ENCODE measurements at regions not wholly inside any gene's neighbourhood (a gene's known extent, or its start where the extent isn't known, plus 50 kb on each side); places are given as distances from the start of the nearest gene placed in this dataset.

DNA sequence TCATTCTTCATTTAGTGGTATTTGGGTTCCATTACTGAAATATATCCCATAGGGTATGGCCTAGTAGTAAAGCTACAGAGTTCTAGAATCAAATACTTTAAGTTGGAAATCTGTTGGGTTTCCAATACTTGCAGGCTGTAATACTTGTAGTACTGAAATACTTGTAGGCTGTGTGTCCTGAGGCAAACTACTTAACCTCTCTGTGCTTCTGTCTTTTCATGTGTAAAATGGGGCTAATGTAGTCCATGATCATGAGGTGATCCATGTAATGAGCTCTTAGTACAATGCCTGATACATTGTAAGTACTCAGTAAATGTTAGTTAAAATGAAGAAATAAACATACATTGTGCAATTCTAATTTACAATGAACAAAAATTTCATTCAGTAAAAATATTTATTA lies 368.9 kb downstream of the CSNK1G3 start:
- H2AFZ ChIP-seq (ENCODE audit: low read length) = no peak overlapping the region
- no peak overlapping the region for H3K4me2 ChIP-seq (ENCODE audit: extremely low read depth, insufficient read depth, low read length)
- H3K36me3 ChIP-seq (ENCODE audit: control insufficient read depth, insufficient read depth, low read length) = no peaks in the 10 kb centered on the region
- H3K9me3 ChIP-seq (ENCODE audit: control insufficient read depth, insufficient read depth, low read depth, low read length) = no peaks in the 10 kb centered on the region
- TF ChIP-seq CTCF (conservative IDR thresholded peaks at IDR 0.05 in 1 of 2, IDR thresholded peaks at IDR 0.05 in 1 of 2; ENCODE audit: low read depth in 1 of 2, low read length in 2 of 2) (no peak), EZH2 (IDR thresholded peaks at IDR 0.05; ENCODE audit: low read length, missing control alignments) (no peak)
- H4K20me1 ChIP-seq (ENCODE audit: control insufficient read depth, extremely low read depth, insufficient read depth, low read length) = no peaks in the 10 kb centered on the region
- H3K9ac ChIP-seq (ENCODE audit: insufficient read depth, low read length) = no peak overlapping the region
- no peak overlapping the region for H3K27ac ChIP-seq (ENCODE audit: insufficient read depth, low read length)
- H3K79me2 ChIP-seq (ENCODE audit: control insufficient read depth, insufficient read depth, low read length) = no peaks in the 10 kb centered on the region
- H3K4me3 ChIP-seq (replicated peaks in 1 of 4; ENCODE audit: control extremely low read depth in 1 of 4, insufficient read depth in 1 of 4, low read depth in 3 of 4, low read length in 4 of 4) = no peak overlapping the region
- H3K27me3 ChIP-seq (ENCODE audit: control insufficient read depth, insufficient read depth, low read length) = no peaks in the 10 kb centered on the region
- DNase-seq (ENCODE audit: low read depth in 2 of 2) = no peak
- H3K4me1 ChIP-seq (ENCODE audit: control insufficient read depth, extremely low read depth, insufficient read depth, low read length) = peaks cover 8% of the 10 kb centered on the region

DNA sequence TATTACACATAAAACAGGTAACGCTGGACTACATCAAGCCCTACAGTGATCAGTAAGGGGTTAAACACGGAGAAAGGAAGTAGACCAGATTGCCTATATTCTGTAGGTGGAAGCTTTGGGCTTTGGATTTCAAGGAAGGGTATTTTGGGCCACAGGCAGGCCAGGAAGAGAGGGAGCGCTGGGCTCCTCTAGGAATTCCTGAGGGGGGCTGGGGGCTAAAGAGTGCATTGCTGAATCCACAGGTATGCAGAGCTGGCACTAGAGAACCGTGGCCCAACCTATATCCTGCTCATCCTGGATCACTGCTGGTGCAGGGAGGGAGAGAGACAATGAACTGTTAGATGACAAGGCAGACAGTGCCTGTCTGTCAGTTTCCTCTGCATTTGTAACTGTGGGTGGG lies 367.1 kb downstream of the CSNK1G3 start:
- no peaks in the 10 kb centered on the region for H3K79me2 ChIP-seq (ENCODE audit: control insufficient read depth, insufficient read depth, low read length)
- no peak for DNase-seq (ENCODE audit: low read depth in 2 of 2)
- no peak overlapping the region for H2AFZ ChIP-seq (ENCODE audit: low read length)

DNA sequence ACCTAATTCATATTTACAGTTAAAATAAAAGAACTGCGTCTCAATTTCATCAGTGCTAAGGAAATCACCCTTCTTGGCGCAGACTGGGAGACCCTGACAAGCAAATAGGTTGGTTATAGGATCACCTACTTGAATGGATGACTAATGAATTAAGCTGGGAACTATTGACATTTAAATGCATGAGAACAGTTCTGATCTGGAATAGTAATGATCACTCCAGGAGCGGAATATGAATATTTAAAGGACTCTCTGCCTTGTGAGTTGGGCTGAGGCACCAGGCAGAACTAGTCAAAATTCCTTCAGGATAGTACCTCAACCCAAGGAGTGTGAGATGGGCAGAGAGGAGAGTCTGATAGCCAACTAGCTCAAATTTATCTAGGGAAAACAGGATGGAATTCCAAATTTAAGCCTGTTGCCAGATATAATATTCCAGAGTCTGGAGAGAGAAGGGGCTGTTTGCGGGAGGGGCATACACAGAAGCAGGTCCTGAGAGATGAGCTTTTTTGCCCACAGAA lies 364.4 kb downstream of the CSNK1G3 start:
- Histone ChIP-seq H3K4me1 (ENCODE audit: control insufficient read depth, extremely low read depth, insufficient read depth, low read length) (peaks cover 2% of the 10 kb centered on the region), H3K9ac (ENCODE audit: insufficient read depth, low read length) (no peak overlapping the region), H2AFZ (ENCODE audit: low read length) (no peak overlapping the region), H3K27ac (ENCODE audit: insufficient read depth, low read length) (no peak overlapping the region), H4K20me1 (ENCODE audit: control insufficient read depth, extremely low read depth, insufficient read depth, low read length) (no peaks in the 10 kb centered on the region), H3K9me3 (ENCODE audit: control insufficient read depth, insufficient read depth, low read depth, low read length) (no peaks in the 10 kb centered on the region), H3K36me3 (ENCODE audit: control insufficient read depth, insufficient read depth, low read length) (no peaks in the 10 kb centered on the region), H3K4me3 (replicated peaks in 1 of 4; ENCODE audit: control extremely low read depth in 1 of 4, insufficient read depth in 1 of 4, low read depth in 3 of 4, low read length in 4 of 4) (no peak overlapping the region), H3K79me2 (ENCODE audit: control insufficient read depth, insufficient read depth, low read length) (no peaks in the 10 kb centered on the region), H3K4me2 (ENCODE audit: extremely low read depth, insufficient read depth, low read length) (no peak overlapping the region), H3K27me3 (ENCODE audit: control insufficient read depth, insufficient read depth, low read length) (no peaks in the 10 kb centered on the region)
- peak in 1 of 2 donors; percentile 36 for DNase-seq (ENCODE audit: low read depth in 2 of 2)
- TF ChIP-seq CTCF (conservative IDR thresholded peaks at IDR 0.05 in 1 of 2, IDR thresholded peaks at IDR 0.05 in 1 of 2; ENCODE audit: low read depth in 1 of 2, low read length in 2 of 2) (no peak), EZH2 (IDR thresholded peaks at IDR 0.05; ENCODE audit: low read length, missing control alignments) (no peak)

More for the DNA sequence above, 367.1 kb downstream of the CSNK1G3 start:
- H3K9me3 ChIP-seq (ENCODE audit: control insufficient read depth, insufficient read depth, low read depth, low read length) = no peaks in the 10 kb centered on the region
- H3K4me2 ChIP-seq (ENCODE audit: extremely low read depth, insufficient read depth, low read length) = no peak overlapping the region
- H3K4me1 ChIP-seq (ENCODE audit: control insufficient read depth, extremely low read depth, insufficient read depth, low read length) = peaks cover 10% of the 10 kb centered on the region
- no peak overlapping the region for H3K27ac ChIP-seq (ENCODE audit: insufficient read depth, low read length)
- H3K9ac ChIP-seq (ENCODE audit: insufficient read depth, low read length) = no peak overlapping the region
- no peak overlapping the region for H3K4me3 ChIP-seq (replicated peaks in 1 of 4; ENCODE audit: control extremely low read depth in 1 of 4, insufficient read depth in 1 of 4, low read depth in 3 of 4, low read length in 4 of 4)
- no peaks in the 10 kb centered on the region for H4K20me1 ChIP-seq (ENCODE audit: control insufficient read depth, extremely low read depth, insufficient read depth, low read length)
- TF ChIP-seq CTCF (conservative IDR thresholded peaks at IDR 0.05 in 1 of 2, IDR thresholded peaks at IDR 0.05 in 1 of 2; ENCODE audit: low read depth in 1 of 2, low read length in 2 of 2) = no peak
- TF ChIP-seq EZH2 (IDR thresholded peaks at IDR 0.05; ENCODE audit: low read length, missing control alignments) = no peak
- H3K36me3 ChIP-seq (ENCODE audit: control insufficient read depth, insufficient read depth, low read length) = no peaks in the 10 kb centered on the region
- H3K27me3 ChIP-seq (ENCODE audit: control insufficient read depth, insufficient read depth, low read length) = no peaks in the 10 kb centered on the region

All from fibroblast of lung (primary cell).